ENCODE measurements at regions not wholly inside any gene's neighbourhood (a gene's known extent, or its start where the extent isn't known, plus 50 kb on each side); places are given as distances from the start of the nearest gene placed in this dataset.

- Histone ChIP-seq H3K36me3 (ENCODE audit: control insufficient read depth, insufficient read depth, low read length) (no peaks in the 10 kb centered on the region), H3K27ac (ENCODE audit: low read length) (no peak overlapping the region), H3K27me3 (ENCODE audit: control insufficient read depth, insufficient read depth, low read length) (peaks cover 10% of the 10 kb centered on the region), H3K4me1 (ENCODE audit: control insufficient read depth, insufficient read depth, low read length) (no peaks in the 10 kb centered on the region), H3K9me3 (ENCODE audit: control insufficient read depth, insufficient read depth, low read length) (no peaks in the 10 kb centered on the region), H3K4me3 (ENCODE audit: low read length) (no peak overlapping the region)
- no peak overlapping the region for H3K27ac Mint-ChIP-seq
- no peaks in the 10 kb centered on the region for H3K9me3 Mint-ChIP-seq
- over 99% methylated on average over 3 of the region's 3 CpGs for WGBS (ENCODE audit: insufficient coverage)
- intact Hi-C loops (cut with micrococcal nuclease), result no loop called here
- no peak for ATAC-seq
- H3K4me1 Mint-ChIP-seq, result no peaks in the 10 kb centered on the region
- H3K36me3 Mint-ChIP-seq, result peaks cover 7% of the 10 kb centered on the region
- H3K4me3 Mint-ChIP-seq, result no peak overlapping the region
- peaks cover 32 to 84% of the 10 kb centered on the region in 2 donors for H3K27me3 Mint-ChIP-seq (ENCODE audit: low read depth in 2 of 2)
- DNase-seq, result no peak
- TF ChIP-seq CTCF (IDR thresholded peaks at IDR 0.05), result no peak
Observed at GRCh38 chr1:89472886-89473417, 51.7 kb upstream of the LRRC8B start.
